Tibial nerve (tissue), 4 donors: ENCODE measurements at regions not wholly inside any gene's neighbourhood (a gene's known extent, or its start where the extent isn't known, plus 50 kb on each side); places are given as distances from the start of the nearest gene placed in this dataset.

Experiments
- CTCF ChIP-seq, 5 experiments: fragments of 200-600 bp in 3 of 5; fragments of 450-650 bp in 2 of 5; sonication (generic) in 3 of 5; IDR thresholded peaks; one replicate each; pipeline ENCODE4 v1.5.1; 2016 to 2019; ENCODE audit warnings: antibody characterized with exemption in 5 of 5, mild to moderate bottlenecking in 3 of 5, moderate library complexity in 2 of 5
- EP300 ChIP-seq, 2 donors: sonication (generic); formaldehyde crosslinking; IDR thresholded peaks; one replicate each; pipeline ENCODE4 v1.6.1; 2017; ENCODE audit warnings: antibody characterized with exemption in 2 of 2, mild to moderate bottlenecking in 1 of 2
- POLR2A ChIP-seq, 2 donors: fragments of 450-650 bp; IDR thresholded peaks; one replicate each; pipeline ENCODE4 v1.6.1; 2017; ENCODE audit warnings: antibody characterized with exemption in 2 of 2, mild to moderate bottlenecking in 2 of 2, moderate library complexity in 2 of 2

GRCh38 chr6:140463312-140463710 lies 1088.9 kb upstream of the CITED2 start:
- no peak for TF ChIP-seq CTCF (IDR thresholded peaks at IDR 0.05)
- no peak for TF ChIP-seq POLR2A (IDR thresholded peaks at IDR 0.05)
- TF ChIP-seq EP300 (IDR thresholded peaks at IDR 0.05), result no peak
